Neuronal stem cell (in vitro differentiated cells): ENCODE measurements at regions not wholly inside any gene's neighbourhood (a gene's known extent, or its start where the extent isn't known, plus 50 kb on each side); places are given as distances from the start of the nearest gene placed in this dataset.
"Not testable (repeated sequence)": the region's sequence is repeated elsewhere in the genome, so short reads cannot be mapped to it uniquely, and the experiment has no call there.

Experiments used
- DNase-seq: peaks from one replicate; pipeline ENCODE4 v3.0.0-alpha.2; 2013; ENCODE audit warnings: low spot score
- H2AFZ ChIP-seq: one replicate; pipeline ENCODE4 v1.6.1; 2013; ENCODE audit warnings: mild to moderate bottlenecking, low read length, inconsistent platforms
- H2AK5ac ChIP-seq: 2 replicates; pipeline ENCODE4 v1.6.1; 2013; ENCODE audit warnings: low read depth, mild to moderate bottlenecking, inconsistent platforms, low read length, moderate library complexity, mixed read lengths
- H2BK120ac ChIP-seq: 2 replicates; pipeline ENCODE4 v1.6.1; 2013; ENCODE audit warnings: low read depth, mild to moderate bottlenecking, inconsistent platforms, low read length, moderate library complexity, mixed read lengths
- H2BK12ac ChIP-seq: one replicate; pipeline ENCODE4 v1.6.1; 2013; ENCODE audit warnings: low read length, inconsistent platforms
- H2BK15ac ChIP-seq: 2 replicates; pipeline ENCODE4 v1.6.1; 2013; ENCODE audit warnings: mild to moderate bottlenecking, low read length, inconsistent platforms, mixed read lengths
- H2BK5ac ChIP-seq: one replicate; pipeline ENCODE4 v1.6.1; 2013; ENCODE audit warnings: inconsistent platforms, mild to moderate bottlenecking, low read length, moderate library complexity
- H3K14ac ChIP-seq: one replicate; pipeline ENCODE4 v1.6.1; 2013; ENCODE audit warnings: low read length, inconsistent platforms
- H3K18ac ChIP-seq: 2 replicates; pipeline ENCODE4 v1.6.1; 2013; ENCODE audit warnings: low read length, inconsistent platforms
- H3K23ac ChIP-seq: 2 replicates; pipeline ENCODE4 v1.6.1; 2013; ENCODE audit warnings: low read depth, mild to moderate bottlenecking, mixed read lengths, low read length, inconsistent platforms; ENCODE audit not compliant: poor library complexity
- H3K27ac ChIP-seq: replicated peaks from 3 replicates; pipeline ENCODE4 v1.5.1; 2013; ENCODE audit warnings: low read length, inconsistent platforms
- H3K27me3 ChIP-seq, 3 experiments: 2 replicates each; pipeline ENCODE4 v1.6.1; 2013; ENCODE audit warnings: low read length in 3 of 3, mild to moderate bottlenecking in 2 of 3, inconsistent platforms in 1 of 3, low read depth in 1 of 3, mixed read lengths in 1 of 3, moderate library complexity in 1 of 3; ENCODE audit not compliant: control insufficient read depth in 3 of 3, insufficient read depth in 3 of 3
- H3K36me3 ChIP-seq, 2 donors: replicated peaks in 1 of 2; 2 replicates each; pipeline ENCODE4 v1.6.1; 2013; ENCODE audit warnings: low read length in 2 of 2; ENCODE audit not compliant: control insufficient read depth in 2 of 2, insufficient read depth in 2 of 2
- H3K4ac ChIP-seq: 2 replicates; pipeline ENCODE4 v1.6.1; 2013; ENCODE audit warnings: inconsistent platforms, mild to moderate bottlenecking, low read length, moderate library complexity
- H3K4me1 ChIP-seq, 2 donors: 1 replicate in 1 of 2; 2 replicates in 1 of 2; pipeline ENCODE4 v1.6.1; 2013; ENCODE audit warnings: low read length in 2 of 2, low read depth in 1 of 2; ENCODE audit not compliant: control insufficient read depth in 2 of 2, insufficient read depth in 1 of 2
- H3K4me2 ChIP-seq: one replicate; pipeline ENCODE4 v1.6.1; 2013; ENCODE audit warnings: mild to moderate bottlenecking, low read length, inconsistent platforms; ENCODE audit not compliant: insufficient read depth, poor library complexity, severe bottlenecking
- H3K4me3 ChIP-seq, 2 donors: 2 replicates each; pipeline ENCODE4 v1.5.1; 2013; ENCODE audit warnings: low read length in 2 of 2, mild to moderate bottlenecking in 2 of 2, inconsistent platforms in 1 of 2, moderate library complexity in 1 of 2
- H3K79me1 ChIP-seq: one replicate; pipeline ENCODE4 v1.6.1; 2013; ENCODE audit warnings: low read depth, mild to moderate bottlenecking, inconsistent platforms, low read length, moderate library complexity
- H3K9ac ChIP-seq: one replicate; pipeline ENCODE4 v1.6.1; 2013; ENCODE audit warnings: mild to moderate bottlenecking, low read depth, low read length, inconsistent platforms; ENCODE audit not compliant: poor library complexity
- H3K9me3 ChIP-seq, 2 donors: replicated peaks in 1 of 2; 2 replicates each; pipeline versions ENCODE3 to v1.6.1; 2013; ENCODE audit warnings: low read length in 2 of 2, mild to moderate bottlenecking in 2 of 2, inconsistent platforms in 1 of 2, low read depth in 1 of 2, mixed read lengths in 1 of 2, moderate library complexity in 1 of 2; ENCODE audit not compliant: control insufficient read depth in 2 of 2, insufficient read depth in 1 of 2
- H4K8ac ChIP-seq: one replicate; pipeline ENCODE4 v1.6.1; 2013; ENCODE audit warnings: low read depth, mild to moderate bottlenecking, inconsistent platforms, low read length, moderate library complexity
- H4K91ac ChIP-seq: one replicate; pipeline ENCODE4 v1.6.1; 2013; ENCODE audit warnings: low read length, low read depth, mild to moderate bottlenecking, inconsistent platforms; ENCODE audit not compliant: poor library complexity
- WGBS, 2 donors: extraction: QIAGEN DNeasy Blood & Tissue Kit; methylation state at CpG; one replicate each; pipeline ENCODE4 v1.1.7; 2013; ENCODE audit warnings: missing lambda C conversion rate in 2 of 2, mixed read lengths in 1 of 2; ENCODE audit not compliant: insufficient read length in 2 of 2, insufficient replicate concordance in 1 of 2; ENCODE audit errors: extremely low coverage in 2 of 2; 5-methylcytosine and 5-hydroxymethylcytosine counted together

- no peaks in the 10 kb centered on the region for H3K27me3 ChIP-seq
- H3K9me3 ChIP-seq: no peaks in the 10 kb centered on the region
- H3K4ac ChIP-seq: no peak overlapping the region
- H2BK120ac ChIP-seq: no peak overlapping the region
- H3K4me2 ChIP-seq: no peak overlapping the region
- H3K14ac ChIP-seq: no peak overlapping the region
- H4K8ac ChIP-seq: no peak overlapping the region
- H3K27ac ChIP-seq: no peak overlapping the region
- no peak overlapping the region for H4K91ac ChIP-seq
- H2AFZ ChIP-seq: no peak overlapping the region
- H2BK12ac ChIP-seq: no peak overlapping the region
- H3K9ac ChIP-seq: no peak overlapping the region
- no peak overlapping the region for H3K18ac ChIP-seq
- no peaks in the 10 kb centered on the region for H3K4me1 ChIP-seq
- no peak for DNase-seq
- H3K4me3 ChIP-seq: no peak overlapping the region
- H3K36me3 ChIP-seq: no peaks in the 10 kb centered on the region
- H2AK5ac ChIP-seq: no peak overlapping the region
- H3K23ac ChIP-seq: no peak overlapping the region
- no peaks in the 10 kb centered on the region for H3K79me1 ChIP-seq
- H2BK15ac ChIP-seq: no peak overlapping the region
- no peak overlapping the region for H2BK5ac ChIP-seq
Measured at GRCh38 chr16:60642956-60643355, 1393.3 kb downstream of the CDH8 start.

GRCh38 chr16:60641067-60641665, 1395.1 kb downstream of the CDH8 start:
- H2AFZ ChIP-seq: no peak overlapping the region
- no peak overlapping the region for H2BK5ac ChIP-seq
- H3K4me2 ChIP-seq: no peak overlapping the region
- H3K36me3 ChIP-seq: no peaks in the 10 kb centered on the region
- no peak overlapping the region for H2BK120ac ChIP-seq
- no peak overlapping the region for H4K8ac ChIP-seq
- H3K4me3 ChIP-seq: no peak overlapping the region
- no peak overlapping the region for H3K9ac ChIP-seq
- no peak overlapping the region for H3K27ac ChIP-seq
- no peak overlapping the region for H2AK5ac ChIP-seq
- H3K14ac ChIP-seq: peak overlapping the region; percentile 31
- no peaks in the 10 kb centered on the region for H3K79me1 ChIP-seq
- no peak overlapping the region for H3K23ac ChIP-seq
- no peaks in the 10 kb centered on the region for H3K9me3 ChIP-seq
- no peak for DNase-seq
- no peak overlapping the region for H3K4ac ChIP-seq
- no peak overlapping the region for H2BK12ac ChIP-seq
- H4K91ac ChIP-seq: no peak overlapping the region
- H3K4me1 ChIP-seq: no peaks in the 10 kb centered on the region
- no CpG with 5 or more reads among the region's 17 CpGs for WGBS, 2 donors
- H2BK15ac ChIP-seq: peak overlapping the region; percentile 37
- no peaks in the 10 kb centered on the region for H3K27me3 ChIP-seq
- peak overlapping the region; percentile 52 for H3K18ac ChIP-seq

GRCh38 chr16:60640038-60640437, 1396.2 kb downstream of the CDH8 start:
- Histone ChIP-seq H3K4me2 (no peak overlapping the region), H2BK120ac (no peak overlapping the region), H3K4ac (no peak overlapping the region), H4K91ac (no peak overlapping the region), H3K79me1 (no peaks in the 10 kb centered on the region), H3K4me1 (peaks cover 0 to 3% of the 10 kb centered on the region in 2 donors), H3K36me3 (no peaks in the 10 kb centered on the region), H3K27ac (no peak overlapping the region), H2BK12ac (no peak overlapping the region), H3K23ac (no peak overlapping the region), H3K4me3 (no peak overlapping the region), H3K9me3 (no peaks in the 10 kb centered on the region), H2AFZ (no peak overlapping the region), H2BK15ac (no peak overlapping the region), H3K18ac (no peak overlapping the region), H4K8ac (no peak overlapping the region), H2BK5ac (no peak overlapping the region), H3K27me3 (no peaks in the 10 kb centered on the region), H3K9ac (no peak overlapping the region), H3K14ac (no peak overlapping the region), H2AK5ac (no peak overlapping the region)
- WGBS, 2 donors: no CpG with 5 or more reads among the region's 3 CpGs
- DNase-seq: no peak

GRCh38 chr16:60636636-60637035, 1399.6 kb downstream of the CDH8 start:
- not testable (repeated sequence) for H4K8ac ChIP-seq, H3K18ac ChIP-seq, H3K36me3 ChIP-seq, H3K27me3 ChIP-seq, H2BK15ac ChIP-seq, H2AK5ac ChIP-seq, H3K27ac ChIP-seq, H2AFZ ChIP-seq, H4K91ac ChIP-seq, H3K9me3 ChIP-seq, DNase-seq, H3K79me1 ChIP-seq, H3K4me1 ChIP-seq, H3K14ac ChIP-seq, H3K4me3 ChIP-seq, H3K9ac ChIP-seq, H2BK120ac ChIP-seq, H2BK5ac ChIP-seq, H2BK12ac ChIP-seq, H3K23ac ChIP-seq, H3K4me2 ChIP-seq, H3K4ac ChIP-seq
- WGBS, 2 donors: no CpG with 5 or more reads among the region's 5 CpGs
